ENCODE measurements at regions not wholly inside any gene's neighbourhood (a gene's known extent, or its start where the extent isn't known, plus 50 kb on each side); places are given as distances from the start of the nearest gene placed in this dataset.

GRCh38 chr14:71646518-71646917 is 285.7 kb upstream of the RGS6 start:
- intact Hi-C loops (cut with DNase I), result no loop called here
- no peak overlapping the region for H3K4me3 ChIP-seq
- H3K27ac ChIP-seq (replicated peaks in 1 of 4), result no peak overlapping the region
- no peak for TF ChIP-seq CTCF (IDR thresholded peaks at IDR 0.05)
- no peak for TF ChIP-seq POLR2A (IDR thresholded peaks at IDR 0.05; ENCODE audit: low read depth)
- no peak for TF ChIP-seq EP300 (IDR thresholded peaks at IDR 0.05)
- no peak for TF ChIP-seq POLR2AphosphoS5 (IDR thresholded peaks at IDR 0.05)
- no peaks in the 10 kb centered on the region for H3K27me3 ChIP-seq
- peaks cover 0 to 11% (median 8%) of the 10 kb centered on the region in 4 donors for H3K4me1 ChIP-seq
- no peaks in the 10 kb centered on the region for H3K36me3 ChIP-seq
- WGBS, result 95% methylated on average over 1 of the region's 1 CpG
- H3K9me3 ChIP-seq, result peaks cover 0 to 7% (median 2%) of the 10 kb centered on the region in 4 donors
- no peak for DNase-seq (ENCODE audit: extremely low spot score)

GRCh38 chr14:71647086-71647784 is 285.0 kb upstream of the RGS6 start:
- no peak for TF ChIP-seq EP300 (IDR thresholded peaks at IDR 0.05)
- no peak for TF ChIP-seq POLR2AphosphoS5 (IDR thresholded peaks at IDR 0.05)
- TF ChIP-seq CTCF (IDR thresholded peaks at IDR 0.05), result no peak
- TF ChIP-seq POLR2A (IDR thresholded peaks at IDR 0.05; ENCODE audit: low read depth), result no peak
- no peak overlapping the region for H3K27ac ChIP-seq (replicated peaks in 1 of 4)
- peaks cover 0 to 7% (median 4%) of the 10 kb centered on the region in 4 donors for H3K9me3 ChIP-seq
- no peak for DNase-seq (ENCODE audit: extremely low spot score)
- H3K36me3 ChIP-seq, result peaks cover 0 to 3% (median 0%) of the 10 kb centered on the region in 4 donors
- H3K27me3 ChIP-seq, result no peaks in the 10 kb centered on the region
- intact Hi-C loops (cut with DNase I), result no loop called here
- peaks cover 0 to 17% (median 12%) of the 10 kb centered on the region in 4 donors for H3K4me1 ChIP-seq
- no peak overlapping the region for H3K4me3 ChIP-seq
- 84% methylated on average over 4 of the region's 4 CpGs for WGBS

GRCh38 chr14:71648725-71649124 is 283.5 kb upstream of the RGS6 start:
- DNase-seq (ENCODE audit: extremely low spot score), result no peak
- peaks cover 0 to 17% (median 12%) of the 10 kb centered on the region in 4 donors for H3K4me1 ChIP-seq
- 93% methylated on average over 2 of the region's 2 CpGs for WGBS
- H3K9me3 ChIP-seq, result peaks cover 0 to 11% (median 8%) of the 10 kb centered on the region in 4 donors
- TF ChIP-seq EP300 (IDR thresholded peaks at IDR 0.05) (no peak), POLR2AphosphoS5 (IDR thresholded peaks at IDR 0.05) (no peak), POLR2A (IDR thresholded peaks at IDR 0.05; ENCODE audit: low read depth) (no peak), CTCF (IDR thresholded peaks at IDR 0.05) (no peak)
- no peaks in the 10 kb centered on the region for H3K27me3 ChIP-seq
- H3K4me3 ChIP-seq, result no peak overlapping the region
- no peak overlapping the region for H3K27ac ChIP-seq (replicated peaks in 1 of 4)
- intact Hi-C loops (cut with DNase I), result no loop called here
- H3K36me3 ChIP-seq, result peaks cover 0 to 5% (median 0%) of the 10 kb centered on the region in 4 donors

GRCh38 chr14:71650187-71650755 is 282.0 kb upstream of the RGS6 start:
- intact Hi-C loops (cut with DNase I), result no loop called here
- peaks cover 0 to 11% (median 8%) of the 10 kb centered on the region in 4 donors for H3K9me3 ChIP-seq
- TF ChIP-seq POLR2AphosphoS5 (IDR thresholded peaks at IDR 0.05) (no peak), POLR2A (IDR thresholded peaks at IDR 0.05; ENCODE audit: low read depth) (no peak), EP300 (IDR thresholded peaks at IDR 0.05) (no peak), CTCF (IDR thresholded peaks at IDR 0.05) (no peak)

More at GRCh38 chr14:71650187-71650755, 282.0 kb upstream of the RGS6 start:
- Histone ChIP-seq H3K4me1 (peaks cover 0 to 17% (median 12%) of the 10 kb centered on the region in 4 donors), H3K27me3 (no peaks in the 10 kb centered on the region), H3K4me3 (no peak overlapping the region), H3K27ac (replicated peaks in 1 of 4) (no peak overlapping the region), H3K36me3 (peaks cover 0 to 5% (median 0%) of the 10 kb centered on the region in 4 donors)
- WGBS, result 99% methylated on average over 7 of the region's 7 CpGs
- no peak for DNase-seq (ENCODE audit: extremely low spot score)

All from esophagus muscularis mucosa (tissue), 4 donors.